ENCODE measurements at regions not wholly inside any gene's neighbourhood (a gene's known extent, or its start where the extent isn't known, plus 50 kb on each side); places are given as distances from the start of the nearest gene placed in this dataset.

GRCh38 chr1:102566182-102566581 is 542.1 kb downstream of the COL11A1 start:
- TF ChIP-seq MYC (IDR thresholded peaks at IDR 0.05; ENCODE audit: low read depth, low read length) (no peak), CTCF (IDR thresholded peaks at IDR 0.05; ENCODE audit: low read depth, low read length) (no peak), MAX (IDR thresholded peaks at IDR 0.05; ENCODE audit: low read depth, low read length) (no peak), POLR2A (IDR thresholded peaks at IDR 0.05; ENCODE audit: extremely low read depth, insufficient read length) (no peak)
- no peak overlapping the region for H3K4me3 ChIP-seq (ENCODE audit: low read depth, low read length)
- DNase-seq (ENCODE audit: low read depth): no peak

- H3K4me3 ChIP-seq (ENCODE audit: low read depth, low read length): no peak overlapping the region
- no peak for DNase-seq (ENCODE audit: low read depth)
- no peak for TF ChIP-seq MYC (IDR thresholded peaks at IDR 0.05; ENCODE audit: low read depth, low read length)
- TF ChIP-seq MAX (IDR thresholded peaks at IDR 0.05; ENCODE audit: low read depth, low read length): no peak
- TF ChIP-seq CTCF (IDR thresholded peaks at IDR 0.05; ENCODE audit: low read depth, low read length): no peak
- TF ChIP-seq POLR2A (IDR thresholded peaks at IDR 0.05; ENCODE audit: extremely low read depth, insufficient read length): no peak
Observed at GRCh38 chr1:102562380-102562779, 545.9 kb downstream of the COL11A1 start.

- no peak for TF ChIP-seq MAX (IDR thresholded peaks at IDR 0.05; ENCODE audit: low read depth, low read length)
- TF ChIP-seq CTCF (IDR thresholded peaks at IDR 0.05; ENCODE audit: low read depth, low read length): peak; percentile 60
- TF ChIP-seq POLR2A (IDR thresholded peaks at IDR 0.05; ENCODE audit: extremely low read depth, insufficient read length): no peak
- TF ChIP-seq MYC (IDR thresholded peaks at IDR 0.05; ENCODE audit: low read depth, low read length): no peak
- peak; percentile 52 for DNase-seq (ENCODE audit: low read depth)
- no peak overlapping the region for H3K4me3 ChIP-seq (ENCODE audit: low read depth, low read length)
Observed at GRCh38 chr1:102550729-102551384, 554.1 kb upstream of the OLFM3 start.

GRCh38 chr1:102546251-102546650 is 549.5 kb upstream of the OLFM3 start:
- H3K4me3 ChIP-seq (ENCODE audit: low read depth, low read length): no peak overlapping the region
- TF ChIP-seq MAX (IDR thresholded peaks at IDR 0.05; ENCODE audit: low read depth, low read length): no peak
- TF ChIP-seq CTCF (IDR thresholded peaks at IDR 0.05; ENCODE audit: low read depth, low read length): no peak
- TF ChIP-seq MYC (IDR thresholded peaks at IDR 0.05; ENCODE audit: low read depth, low read length): no peak
- TF ChIP-seq POLR2A (IDR thresholded peaks at IDR 0.05; ENCODE audit: extremely low read depth, insufficient read length): no peak

GRCh38 chr1:102535829-102536505 is 539.2 kb upstream of the OLFM3 start:
- H3K4me3 ChIP-seq (ENCODE audit: low read depth, low read length): no peak overlapping the region
- DNase-seq (ENCODE audit: low read depth): no peak
- TF ChIP-seq CTCF (IDR thresholded peaks at IDR 0.05; ENCODE audit: low read depth, low read length) (no peak), POLR2A (IDR thresholded peaks at IDR 0.05; ENCODE audit: extremely low read depth, insufficient read length) (no peak), MAX (IDR thresholded peaks at IDR 0.05; ENCODE audit: low read depth, low read length) (no peak), MYC (IDR thresholded peaks at IDR 0.05; ENCODE audit: low read depth, low read length) (no peak)

More at GRCh38 chr1:102546251-102546650, 549.5 kb upstream of the OLFM3 start:
- DNase-seq (ENCODE audit: low read depth): no peak

All from NB4 (cell line).